Renal pelvis (tissue), 1 donor: ENCODE measurements at regions not wholly inside any gene's neighbourhood (a gene's known extent, or its start where the extent isn't known, plus 50 kb on each side); places are given as distances from the start of the nearest gene placed in this dataset.
"Not testable (repeated sequence)": the region's sequence is repeated elsewhere in the genome, so short reads cannot be mapped to it uniquely, and the experiment has no call there.

Experiments
- DNase-seq: peaks from one replicate; pipeline ENCODE4 v3.0.0-alpha.2; 2013

GRCh38 chr11:29056487-29056886 is 948.3 kb downstream of the METTL15 start:
- DNase-seq: not testable (repeated sequence)

DNA sequence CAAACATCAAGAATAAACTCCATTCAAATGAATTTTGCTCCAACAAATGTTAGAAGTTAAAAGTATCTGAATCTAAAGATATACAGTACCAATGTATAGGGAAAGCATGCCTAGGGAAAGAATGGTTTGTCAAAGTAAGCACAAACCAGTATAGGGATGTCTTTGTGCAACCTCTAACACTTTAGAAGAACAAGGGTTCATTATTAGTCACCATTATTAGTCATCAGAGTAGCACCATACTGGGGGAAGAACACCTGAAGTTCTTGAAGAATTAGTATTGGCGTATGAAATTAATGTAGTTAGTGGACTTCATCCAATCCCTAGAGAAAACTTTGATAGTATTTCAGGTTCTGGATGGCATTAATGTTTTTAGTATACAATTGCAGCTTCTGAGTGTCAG is 943.7 kb downstream of the METTL15 start:
- DNase-seq: no peak

DNA sequence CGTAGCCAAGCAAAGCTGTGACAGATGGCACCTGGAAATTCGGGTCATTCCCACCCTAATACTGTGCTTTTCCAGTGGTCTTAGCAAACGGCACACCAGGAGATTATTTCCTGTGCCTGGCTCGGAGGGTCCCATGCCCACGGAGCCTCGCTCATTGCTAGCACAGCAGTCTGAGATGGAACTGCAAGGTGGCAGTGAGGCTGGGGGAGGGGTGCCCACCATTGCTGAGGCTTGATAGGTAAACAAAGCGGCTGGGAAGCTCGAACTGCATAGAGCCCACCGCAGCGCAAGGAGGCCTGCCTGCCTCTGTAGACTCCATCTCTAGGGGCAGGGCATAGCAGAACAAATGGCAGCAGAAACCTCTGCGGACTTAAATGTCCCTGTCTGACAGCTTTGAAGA is 942.8 kb downstream of the METTL15 start:
- DNase-seq: not testable (repeated sequence)

DNA sequence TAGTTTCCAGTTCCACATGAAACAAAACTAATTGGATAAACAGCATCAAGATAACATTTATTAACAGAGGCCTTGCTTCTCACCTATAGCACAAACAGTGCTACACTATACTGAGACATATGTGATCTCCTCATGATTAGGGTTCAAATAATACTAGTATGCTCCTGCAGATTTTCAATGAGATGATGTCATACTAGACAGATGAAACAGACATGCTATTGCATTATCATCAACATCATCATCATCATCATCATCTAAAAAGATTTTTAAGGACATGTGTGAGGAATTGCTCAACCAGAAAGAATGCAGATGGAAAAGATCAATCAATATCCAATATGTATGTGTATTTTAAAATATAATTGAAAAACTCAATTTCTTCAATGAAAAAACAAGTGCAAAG is 932.3 kb downstream of the METTL15 start:
- no peak for DNase-seq

GRCh38 chr11:29032384-29033149 is 924.4 kb downstream of the METTL15 start:
- DNase-seq: no peak

DNA sequence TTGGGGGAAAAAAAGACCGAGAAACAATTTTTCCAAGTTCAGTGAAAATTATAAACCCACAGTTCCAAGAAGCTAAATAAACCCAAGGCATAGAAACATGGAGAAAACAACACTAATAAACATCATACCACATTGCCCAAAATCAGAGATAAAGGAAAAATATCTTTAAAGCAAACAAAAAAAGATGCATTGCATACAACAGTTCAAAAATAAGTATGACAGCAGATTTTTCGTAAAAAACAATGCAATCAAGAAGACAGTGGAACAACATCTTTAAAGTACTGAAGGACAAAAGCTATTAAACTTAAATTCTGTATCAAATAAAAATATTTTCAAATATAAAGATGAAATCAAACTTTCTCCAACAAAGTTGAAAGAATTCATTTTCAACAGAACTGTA is 921.3 kb downstream of the METTL15 start:
- no peak for DNase-seq

- no peak for DNase-seq
Measured at GRCh38 chr11:29027436-29027835, 919.2 kb downstream of the METTL15 start.

DNA sequence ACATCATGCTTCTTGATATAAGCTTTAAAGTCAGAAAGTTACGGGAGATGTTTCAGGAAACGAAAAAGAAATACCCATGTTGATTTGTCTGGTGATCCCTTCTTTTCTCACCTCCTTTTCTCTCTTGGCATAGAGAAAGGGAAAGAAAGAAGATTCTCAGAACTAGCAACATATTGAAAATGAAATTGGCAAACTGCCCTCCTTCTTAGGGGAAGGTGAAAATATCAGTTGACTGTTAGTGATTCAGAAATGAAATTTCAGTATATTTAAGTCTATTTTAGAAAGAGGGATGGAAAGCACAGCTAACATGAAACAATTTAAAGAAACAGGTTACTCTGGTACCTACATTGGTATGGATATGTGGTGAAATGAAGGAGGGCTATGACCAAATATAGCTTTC is 918.1 kb downstream of the METTL15 start:
- DNase-seq: no peak

DNA sequence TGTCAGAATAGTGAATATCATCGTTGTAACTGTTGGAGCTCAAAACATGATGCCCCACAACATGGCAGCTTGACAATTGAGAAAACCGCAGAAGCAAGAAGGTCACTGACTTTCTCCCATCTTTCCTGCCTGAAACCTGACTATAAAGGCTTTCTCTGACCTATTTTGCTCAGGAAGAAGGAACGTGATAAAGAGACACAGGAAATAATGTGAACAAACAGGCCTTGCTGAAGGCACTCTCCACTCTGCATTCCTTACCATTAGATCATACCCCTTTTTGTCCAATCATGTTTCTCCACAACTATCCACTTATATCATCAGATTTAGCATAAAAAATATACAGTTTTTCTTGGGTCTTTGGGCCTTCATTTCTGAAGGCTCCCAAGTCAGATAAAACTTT is 916.8 kb downstream of the METTL15 start:
- DNase-seq: no peak

DNA sequence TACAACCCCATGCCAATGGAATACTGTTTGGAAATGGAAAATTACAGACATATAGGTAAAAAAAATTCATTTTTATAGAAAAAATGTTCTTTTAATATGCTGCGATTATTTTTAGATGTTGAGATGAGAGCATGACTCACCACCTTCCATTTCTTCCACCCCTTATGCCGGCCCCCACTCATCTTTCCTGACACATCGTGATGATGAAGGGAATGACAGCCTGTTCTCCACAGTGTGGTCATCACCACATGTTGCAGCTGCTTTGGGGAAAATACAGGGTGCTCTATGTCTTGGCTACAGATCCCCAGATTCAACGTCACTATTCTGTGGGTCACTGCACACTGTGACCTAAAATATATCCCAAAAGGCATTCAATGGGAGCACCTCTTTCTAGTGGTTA is 916.2 kb downstream of the METTL15 start:
- DNase-seq: no peak

DNA sequence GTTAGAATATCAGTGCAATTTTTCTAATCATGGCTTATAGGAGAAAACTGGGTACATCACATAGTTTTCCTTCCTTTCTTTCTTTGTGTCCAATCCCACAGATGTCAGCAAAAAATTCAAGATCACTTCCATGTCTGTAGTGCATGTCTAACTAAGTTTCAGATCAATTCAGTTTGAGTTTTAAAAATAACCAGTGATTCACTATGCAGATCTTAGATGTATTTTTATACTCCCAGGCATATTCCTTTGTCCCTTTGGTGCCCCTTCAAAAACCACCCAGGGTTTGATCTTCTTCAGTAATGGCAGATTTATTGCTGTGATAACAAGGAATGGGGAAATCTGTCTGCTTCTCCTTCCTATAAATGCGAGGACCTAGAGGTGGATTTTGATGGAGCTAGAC is 915.6 kb downstream of the METTL15 start:
- no peak for DNase-seq

GRCh38 chr11:29022676-29023075 is 914.5 kb downstream of the METTL15 start:
- no peak for DNase-seq

DNA sequence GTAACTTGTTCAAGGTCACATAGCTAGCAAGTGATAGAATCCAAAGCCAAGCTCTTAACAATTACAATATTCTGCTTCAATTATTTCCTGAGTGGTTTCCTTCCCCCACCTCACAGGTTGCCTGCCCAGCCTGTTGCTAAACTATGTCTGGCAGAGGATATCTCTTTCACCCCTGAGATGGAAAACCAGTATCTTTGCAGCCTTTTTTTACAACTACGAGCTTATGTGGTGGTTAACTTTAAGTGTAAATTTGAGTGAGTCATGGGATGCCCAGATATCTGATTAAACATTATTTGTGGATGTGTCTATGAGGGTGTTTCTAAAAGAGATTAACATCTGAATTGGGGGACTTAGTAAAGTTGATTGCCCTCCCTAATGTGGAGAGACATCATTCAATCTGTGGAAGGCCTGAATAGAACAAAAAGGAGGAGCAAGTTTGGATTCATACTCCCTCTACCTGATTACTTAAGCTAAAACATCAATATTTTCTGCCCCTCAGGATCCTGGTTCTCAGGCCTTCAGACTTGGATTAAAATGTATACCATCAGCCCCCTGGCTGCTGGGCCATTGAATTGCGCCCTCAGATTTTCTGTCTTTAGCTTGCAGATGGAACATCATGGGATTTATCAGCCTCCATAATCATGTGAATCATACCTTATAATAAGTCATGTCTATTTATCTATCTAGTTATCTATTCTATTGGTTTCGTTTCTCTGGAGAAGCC is 911.9 kb downstream of the METTL15 start:
- peak; percentile 1 for DNase-seq

- DNase-seq: no peak
Measured at GRCh38 chr11:29018631-29019030, 910.4 kb downstream of the METTL15 start.

- DNase-seq: no peak
Measured at GRCh38 chr11:29017941-29018340, 909.8 kb downstream of the METTL15 start.

DNA sequence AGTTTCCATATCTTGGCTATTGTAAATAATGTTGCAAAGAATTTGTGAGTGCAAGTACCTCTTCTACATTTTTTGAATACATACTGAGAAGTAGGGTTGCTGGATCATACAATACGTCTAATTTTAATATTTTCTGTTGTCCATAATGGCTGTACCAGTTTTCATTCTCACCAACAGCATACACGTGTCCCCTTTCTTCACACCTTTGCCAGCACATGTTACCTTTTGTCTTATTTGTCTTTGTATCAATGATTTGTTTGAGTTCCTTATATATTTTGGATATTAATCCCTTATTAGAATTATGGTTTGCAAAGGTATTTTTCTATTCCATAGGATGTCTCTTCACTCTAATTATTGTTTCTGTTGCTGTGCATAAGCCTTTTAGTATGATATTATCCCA is 904.3 kb downstream of the METTL15 start:
- no peak for DNase-seq

DNA sequence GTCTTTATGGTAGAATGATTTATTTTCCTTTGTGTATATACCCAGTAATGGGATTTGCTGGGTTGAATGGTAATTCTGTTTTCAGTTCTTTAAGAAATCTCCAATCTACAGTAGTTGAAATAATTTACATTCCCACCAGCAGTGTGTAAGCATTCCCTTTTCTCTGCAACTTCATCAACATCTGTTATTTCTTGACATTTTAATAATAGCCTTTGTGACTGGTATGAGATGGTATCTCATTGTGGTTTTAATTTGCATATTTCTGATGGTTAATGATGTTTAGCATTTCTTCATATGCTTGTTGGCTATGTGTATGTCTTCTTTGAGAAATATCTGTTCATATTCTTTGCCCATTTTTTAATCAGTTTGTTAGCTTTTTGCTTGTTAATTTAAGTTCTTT is 901.2 kb downstream of the METTL15 start:
- no peak for DNase-seq

GRCh38 chr11:29008481-29008880 is 900.3 kb downstream of the METTL15 start:
- DNase-seq: no peak

DNA sequence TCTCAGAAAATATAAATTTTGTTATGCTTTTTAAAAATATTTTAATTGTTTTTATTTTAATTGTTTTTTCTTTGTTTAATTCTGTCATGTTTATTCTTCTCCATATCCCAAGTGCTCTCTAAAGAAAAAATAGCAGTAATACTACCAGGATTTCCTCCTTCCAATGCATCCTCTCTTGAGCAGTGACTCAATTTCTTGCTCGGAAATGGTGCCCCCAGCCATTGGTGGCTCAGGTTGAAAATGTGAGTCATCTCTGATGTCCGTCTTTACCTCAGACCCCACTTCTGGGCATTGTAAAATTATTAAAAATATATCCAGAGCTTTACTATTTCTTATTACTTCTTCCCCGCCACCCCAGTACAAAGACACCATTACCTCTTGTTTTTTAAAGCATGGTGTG is 898.5 kb downstream of the METTL15 start:
- DNase-seq: no peak

DNA sequence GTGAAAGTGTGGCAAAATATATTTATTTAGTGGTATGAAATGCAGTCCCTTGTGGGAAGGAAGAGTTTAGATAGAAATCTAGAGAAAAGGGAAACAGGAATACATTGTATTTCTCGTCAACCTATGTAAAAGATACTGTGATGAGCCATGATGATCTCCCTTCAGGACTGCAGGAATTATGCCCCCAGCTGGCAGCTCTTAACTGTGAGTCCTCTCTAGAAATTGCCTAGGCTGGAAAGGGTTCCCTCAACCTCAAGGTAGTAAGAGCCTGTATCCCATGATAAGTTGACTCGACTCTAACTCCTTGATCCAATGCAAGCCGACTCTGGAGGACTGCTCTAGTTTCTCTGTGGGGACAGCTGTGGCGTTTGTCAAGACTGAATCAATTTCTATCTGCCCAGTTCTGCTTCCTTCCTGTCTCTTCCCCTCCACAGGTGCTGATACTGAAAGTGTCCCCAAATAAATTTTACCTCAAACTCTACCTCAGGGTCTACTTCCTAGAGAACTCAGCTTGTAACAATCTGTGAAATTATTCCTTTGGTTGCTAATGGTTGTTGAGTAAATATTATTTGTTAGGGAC is 897.3 kb downstream of the METTL15 start:
- DNase-seq: no peak

GRCh38 chr11:29002816-29003215 is 894.6 kb downstream of the METTL15 start:
- no peak for DNase-seq

DNA sequence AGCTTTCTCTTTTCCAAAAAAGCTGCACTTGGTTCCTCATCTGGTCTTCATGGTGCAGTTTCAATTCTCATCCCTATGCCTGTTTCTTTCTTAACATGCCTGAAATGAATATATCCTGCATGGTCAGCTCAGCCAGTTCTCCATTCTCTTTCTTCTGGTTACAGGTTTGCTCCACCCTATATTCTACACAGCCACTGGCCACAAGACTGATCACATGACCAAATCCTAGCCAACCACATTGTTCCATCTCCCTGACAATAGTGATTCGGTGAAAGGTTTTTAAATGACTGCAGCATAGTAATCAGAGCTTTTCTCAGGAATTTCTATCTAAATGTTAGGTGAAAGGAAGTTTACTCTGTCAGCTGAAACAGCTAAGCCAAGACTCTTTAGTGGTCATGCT is 891.4 kb downstream of the METTL15 start:
- DNase-seq: no peak

DNA sequence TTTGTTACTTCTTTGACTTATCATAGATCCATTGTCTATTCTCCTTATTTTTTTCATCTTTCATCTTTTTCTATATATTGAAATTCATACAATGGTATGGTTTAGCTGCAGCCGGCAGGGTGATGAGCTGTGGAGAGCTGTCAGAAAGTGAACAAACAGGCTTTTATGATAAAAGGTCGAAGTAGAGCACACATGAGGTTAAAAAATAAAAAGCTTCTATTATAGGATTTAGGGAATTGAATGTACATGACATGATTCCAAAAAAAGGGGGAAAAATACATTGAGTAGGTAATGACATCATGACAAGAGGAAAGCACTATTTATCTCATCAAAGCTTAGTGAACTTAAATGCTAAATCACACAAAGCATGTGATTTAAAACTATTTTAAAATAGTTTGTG is 884.8 kb downstream of the METTL15 start:
- DNase-seq: no peak
